Sigmoid colon (tissue), 4 donors: ENCODE measurements at regions not wholly inside any gene's neighbourhood (a gene's known extent, or its start where the extent isn't known, plus 50 kb on each side); places are given as distances from the start of the nearest gene placed in this dataset.

Experiments used
- CTCF ChIP-seq, 4 experiments: fragments of 450-650 bp in 3 of 4; fragments of 200-600 bp in 1 of 4; IDR thresholded peaks; one replicate each; pipeline ENCODE4 v1.5.1; 2016 to 2019; ENCODE audit warnings: antibody characterized with exemption in 4 of 4, mild to moderate bottlenecking in 3 of 4, moderate library complexity in 2 of 4
- POLR2A ChIP-seq, 2 donors: fragments of 450-650 bp; IDR thresholded peaks; one replicate each; pipeline ENCODE4 v1.6.1; 2016; ENCODE audit warnings: antibody characterized with exemption in 2 of 2, mild to moderate bottlenecking in 2 of 2, moderate library complexity in 2 of 2
- POLR2AphosphoS5 ChIP-seq, 4 donors: sonication (generic); formaldehyde crosslinking; IDR thresholded peaks; one replicate each; pipeline ENCODE4 v1.6.1; 2017; ENCODE audit warnings: antibody characterized with exemption in 4 of 4

GRCh38 chr3:153951276-153951675, 169.9 kb upstream of the ARHGEF26 start:
- TF ChIP-seq CTCF (IDR thresholded peaks at IDR 0.05) = no peak
- no peak for TF ChIP-seq POLR2AphosphoS5 (IDR thresholded peaks at IDR 0.05)
- no peak for TF ChIP-seq POLR2A (IDR thresholded peaks at IDR 0.05)
